B cell (primary cell): ENCODE measurements at regions not wholly inside any gene's neighbourhood (a gene's known extent, or its start where the extent isn't known, plus 50 kb on each side); places are given as distances from the start of the nearest gene placed in this dataset.

ENCODE experiments used
- CTCF ChIP-seq: fragments of 200-600 bp; IDR thresholded peaks from one replicate; pipeline ENCODE4 v1.8.0; 2022; ENCODE audit warnings: antibody characterized with exemption, mild to moderate bottlenecking
- EZH2 ChIP-seq: IDR thresholded peaks from 2 replicates; pipeline ENCODE4 v1.6.1; 2012; ENCODE audit warnings: borderline replicate concordance, low read depth, mild to moderate bottlenecking, moderate library complexity, low read length; ENCODE audit not compliant: insufficient read depth, poor library complexity, severe bottlenecking

GRCh38 chr5:82913971-82914370, 163.2 kb downstream of the TMEM167A start:
- TF ChIP-seq EZH2 (no peak), CTCF (no peak)
